Panc1 (cell line): ENCODE measurements at regions not wholly inside any gene's neighbourhood (a gene's known extent, or its start where the extent isn't known, plus 50 kb on each side); places are given as distances from the start of the nearest gene placed in this dataset.

ENCODE experiments used
- POLR2AphosphoS5 ChIP-seq: IDR thresholded peaks from 2 replicates; pipeline ENCODE4 v1.6.1; 2012; ENCODE audit warnings: mild to moderate bottlenecking, low read depth, low read length, moderate library complexity
- SIN3A ChIP-seq: IDR thresholded peaks from 2 replicates; pipeline ENCODE4 v1.6.1; 2012; ENCODE audit warnings: low read depth, mild to moderate bottlenecking, low read length, moderate library complexity, borderline replicate concordance; ENCODE audit not compliant: insufficient read depth
- TCF7L2 ChIP-seq: IDR thresholded peaks from 2 replicates; pipeline ENCODE4 v1.6.1; 2011; ENCODE audit warnings: mild to moderate bottlenecking, low read depth, low read length, inconsistent platforms
- TF ChIP-seq, protein P1 (sequence below): fragments of 450-650 bp; IDR thresholded peaks from 2 replicates; pipeline ENCODE4 v1.5.1; 2017; ENCODE audit warnings: mild to moderate bottlenecking
- TF ChIP-seq, protein P2 (sequence below), 2 experiments: IDR thresholded peaks; 2 replicates each; pipeline ENCODE4 v1.6.1; 2011 to 2012; ENCODE audit warnings: low read depth in 2 of 2, control low read depth in 1 of 2, low read length in 1 of 2, mild to moderate bottlenecking in 1 of 2, moderate library complexity in 1 of 2; ENCODE audit not compliant: insufficient read depth in 1 of 2

DNA sequence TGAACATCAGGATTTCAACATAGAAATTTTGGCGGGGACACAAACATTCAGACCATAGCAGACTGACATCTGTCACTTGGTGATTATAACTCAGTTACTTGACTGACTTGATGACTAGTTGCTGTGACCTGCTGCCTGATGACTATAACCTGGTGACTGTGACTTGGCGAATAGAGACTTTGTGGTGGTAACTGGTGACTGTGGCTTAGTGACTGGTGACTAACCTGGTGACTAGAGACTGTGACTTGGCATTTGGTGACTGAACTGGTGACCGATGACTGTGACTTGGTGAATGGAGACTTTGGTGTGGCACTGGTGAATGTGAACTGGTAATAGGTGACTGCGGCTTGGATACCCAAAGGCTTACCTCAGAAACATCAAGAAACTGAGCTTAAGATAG is 563.1 kb upstream of the FAM98A start:
- TF ChIP-seq, protein P1, sequence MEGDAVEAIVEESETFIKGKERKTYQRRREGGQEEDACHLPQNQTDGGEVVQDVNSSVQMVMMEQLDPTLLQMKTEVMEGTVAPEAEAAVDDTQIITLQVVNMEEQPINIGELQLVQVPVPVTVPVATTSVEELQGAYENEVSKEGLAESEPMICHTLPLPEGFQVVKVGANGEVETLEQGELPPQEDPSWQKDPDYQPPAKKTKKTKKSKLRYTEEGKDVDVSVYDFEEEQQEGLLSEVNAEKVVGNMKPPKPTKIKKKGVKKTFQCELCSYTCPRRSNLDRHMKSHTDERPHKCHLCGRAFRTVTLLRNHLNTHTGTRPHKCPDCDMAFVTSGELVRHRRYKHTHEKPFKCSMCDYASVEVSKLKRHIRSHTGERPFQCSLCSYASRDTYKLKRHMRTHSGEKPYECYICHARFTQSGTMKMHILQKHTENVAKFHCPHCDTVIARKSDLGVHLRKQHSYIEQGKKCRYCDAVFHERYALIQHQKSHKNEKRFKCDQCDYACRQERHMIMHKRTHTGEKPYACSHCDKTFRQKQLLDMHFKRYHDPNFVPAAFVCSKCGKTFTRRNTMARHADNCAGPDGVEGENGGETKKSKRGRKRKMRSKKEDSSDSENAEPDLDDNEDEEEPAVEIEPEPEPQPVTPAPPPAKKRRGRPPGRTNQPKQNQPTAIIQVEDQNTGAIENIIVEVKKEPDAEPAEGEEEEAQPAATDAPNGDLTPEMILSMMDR = no peak
- TF ChIP-seq POLR2AphosphoS5 (no peak), TCF7L2 (no peak), SIN3A (no peak)
- TF ChIP-seq, protein P2, sequence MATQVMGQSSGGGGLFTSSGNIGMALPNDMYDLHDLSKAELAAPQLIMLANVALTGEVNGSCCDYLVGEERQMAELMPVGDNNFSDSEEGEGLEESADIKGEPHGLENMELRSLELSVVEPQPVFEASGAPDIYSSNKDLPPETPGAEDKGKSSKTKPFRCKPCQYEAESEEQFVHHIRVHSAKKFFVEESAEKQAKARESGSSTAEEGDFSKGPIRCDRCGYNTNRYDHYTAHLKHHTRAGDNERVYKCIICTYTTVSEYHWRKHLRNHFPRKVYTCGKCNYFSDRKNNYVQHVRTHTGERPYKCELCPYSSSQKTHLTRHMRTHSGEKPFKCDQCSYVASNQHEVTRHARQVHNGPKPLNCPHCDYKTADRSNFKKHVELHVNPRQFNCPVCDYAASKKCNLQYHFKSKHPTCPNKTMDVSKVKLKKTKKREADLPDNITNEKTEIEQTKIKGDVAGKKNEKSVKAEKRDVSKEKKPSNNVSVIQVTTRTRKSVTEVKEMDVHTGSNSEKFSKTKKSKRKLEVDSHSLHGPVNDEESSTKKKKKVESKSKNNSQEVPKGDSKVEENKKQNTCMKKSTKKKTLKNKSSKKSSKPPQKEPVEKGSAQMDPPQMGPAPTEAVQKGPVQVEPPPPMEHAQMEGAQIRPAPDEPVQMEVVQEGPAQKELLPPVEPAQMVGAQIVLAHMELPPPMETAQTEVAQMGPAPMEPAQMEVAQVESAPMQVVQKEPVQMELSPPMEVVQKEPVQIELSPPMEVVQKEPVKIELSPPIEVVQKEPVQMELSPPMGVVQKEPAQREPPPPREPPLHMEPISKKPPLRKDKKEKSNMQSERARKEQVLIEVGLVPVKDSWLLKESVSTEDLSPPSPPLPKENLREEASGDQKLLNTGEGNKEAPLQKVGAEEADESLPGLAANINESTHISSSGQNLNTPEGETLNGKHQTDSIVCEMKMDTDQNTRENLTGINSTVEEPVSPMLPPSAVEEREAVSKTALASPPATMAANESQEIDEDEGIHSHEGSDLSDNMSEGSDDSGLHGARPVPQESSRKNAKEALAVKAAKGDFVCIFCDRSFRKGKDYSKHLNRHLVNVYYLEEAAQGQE (IDR thresholded peaks at IDR 0.05; ENCODE audit: insufficient read depth in 1 of 2, low read depth in 2 of 2, low read length in 1 of 2) = no peak
